Smooth muscle cell (in vitro differentiated cells): ENCODE measurements at regions not wholly inside any gene's neighbourhood (a gene's known extent, or its start where the extent isn't known, plus 50 kb on each side); places are given as distances from the start of the nearest gene placed in this dataset.

Experiments used
- DNase-seq: peaks from one replicate; lab custom pipeline; 2025; ENCODE audit not compliant: unreplicated experiment; lab: John Stamatoyannopoulos, UW
- H2AFZ ChIP-seq: fragments of 200-600 bp; sonication (generic); 2 replicates; pipeline ENCODE4 v1.6.0; 2016; ENCODE audit warnings: antibody characterized with exemption, low read depth, mild to moderate bottlenecking
- H3F3A ChIP-seq: fragments of 200-600 bp; sonication (generic); 2 replicates; pipeline ENCODE4 v1.6.0; 2017; ENCODE audit warnings: antibody characterized with exemption, low read depth
- H3K27ac ChIP-seq: fragments of 200-600 bp; sonication (generic); 2 replicates; pipeline ENCODE4 v1.5.1; 2016; ENCODE audit warnings: low read depth, mild to moderate bottlenecking
- H3K27me3 ChIP-seq: fragments of 200-600 bp; sonication (generic); 2 replicates; pipeline ENCODE4 v1.6.1; 2016; ENCODE audit warnings: low read depth, mild to moderate bottlenecking
- H3K36me3 ChIP-seq: fragments of 200-600 bp; sonication (generic); 2 replicates; pipeline ENCODE4 v1.5.1; 2016; ENCODE audit warnings: low read depth
- H3K4me1 ChIP-seq: fragments of 200-600 bp; sonication (generic); 2 replicates; pipeline ENCODE4 v1.5.1; 2016; ENCODE audit warnings: low read depth
- H3K4me2 ChIP-seq: fragments of 200-600 bp; sonication (generic); 2 replicates; pipeline ENCODE4 v1.6.0; 2016; ENCODE audit warnings: mild to moderate bottlenecking
- H3K4me3 ChIP-seq: fragments of 200-600 bp; sonication (generic); 2 replicates; pipeline ENCODE4 v1.5.1; 2016; ENCODE audit warnings: mild to moderate bottlenecking
- H3K79me2 ChIP-seq: fragments of 200-600 bp; sonication (generic); 2 replicates; pipeline ENCODE4 v1.6.0; 2016; ENCODE audit warnings: low read depth, mild to moderate bottlenecking
- H3K9ac ChIP-seq: fragments of 200-600 bp; sonication (generic); 2 replicates; pipeline ENCODE4 v1.6.0; 2016; ENCODE audit warnings: low read depth
- H3K9me3 ChIP-seq: fragments of 200-600 bp; sonication (generic); replicated peaks from 2 replicates; pipeline ENCODE4 v1.5.1; 2016; ENCODE audit warnings: low read depth
- H4K20me1 ChIP-seq: fragments of 200-600 bp; sonication (generic); 2 replicates; pipeline ENCODE4 v1.6.0; 2016; ENCODE audit warnings: low read depth
- WGBS: methylation state at CpG from one replicate; pipeline ENCODE4 v1.1.7; 2016; ENCODE audit warnings: low lambda C conversion rate; 5-methylcytosine and 5-hydroxymethylcytosine counted together
- TF ChIP-seq, protein P1 (sequence below): fragments of 200-600 bp; sonication (generic); IDR thresholded peaks from 2 replicates; pipeline ENCODE4 v1.5.1; 2017; ENCODE audit warnings: borderline replicate concordance, mild to moderate bottlenecking, antibody characterized with exemption; ENCODE audit not compliant: insufficient read depth, poor library complexity, severe bottlenecking

DNA sequence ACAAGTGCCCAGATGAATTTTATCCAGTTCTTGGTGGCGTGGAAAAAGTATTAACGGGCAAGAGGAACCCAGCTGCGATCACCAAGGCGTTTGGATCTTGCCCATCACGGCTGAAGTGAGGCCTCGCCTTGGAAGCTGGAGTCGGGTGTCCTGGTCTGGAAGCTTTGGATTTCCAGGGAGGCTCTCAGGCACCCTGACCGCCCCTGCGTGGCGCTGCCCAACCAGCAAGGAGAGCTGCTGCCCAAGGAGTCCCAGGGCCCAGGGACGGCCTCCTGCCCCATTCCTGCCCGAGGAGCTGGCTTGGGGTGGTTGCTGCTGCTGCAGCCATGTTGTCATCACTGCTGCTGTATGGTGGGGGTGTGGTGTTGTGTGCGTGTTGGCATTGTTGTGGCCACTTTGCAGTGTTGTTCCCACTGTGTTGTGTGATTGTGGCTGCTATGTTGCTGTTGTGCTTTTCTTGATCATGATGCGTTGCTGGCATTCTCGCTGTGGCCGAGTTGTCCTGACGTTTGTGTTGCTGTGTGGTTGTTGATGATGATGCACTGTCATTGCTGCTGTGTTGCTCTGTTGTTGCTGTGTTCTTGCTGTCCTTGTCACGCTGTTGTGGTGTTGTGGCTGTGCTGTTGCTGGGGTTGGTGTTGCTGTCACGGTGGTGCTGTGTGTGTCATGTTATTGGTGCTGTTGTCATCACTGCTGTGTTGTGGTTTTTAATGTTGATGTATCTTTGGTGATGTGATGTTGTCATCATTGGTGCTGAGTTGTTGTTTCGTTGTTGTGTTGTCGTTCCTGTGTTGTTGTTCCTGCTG is 318.8 kb downstream of the C16orf95 start:
- peaks cover 7% of the 10 kb centered on the region for H3F3A ChIP-seq
- 91% methylated on average over 21 of the region's 21 CpGs for WGBS
- H3K27ac ChIP-seq = no peak overlapping the region
- no peak overlapping the region for H3K4me2 ChIP-seq
- H3K27me3 ChIP-seq = peaks cover 5% of the 10 kb centered on the region
- no peak overlapping the region for H2AFZ ChIP-seq
- H3K36me3 ChIP-seq = no peaks in the 10 kb centered on the region
- TF ChIP-seq, protein P1, sequence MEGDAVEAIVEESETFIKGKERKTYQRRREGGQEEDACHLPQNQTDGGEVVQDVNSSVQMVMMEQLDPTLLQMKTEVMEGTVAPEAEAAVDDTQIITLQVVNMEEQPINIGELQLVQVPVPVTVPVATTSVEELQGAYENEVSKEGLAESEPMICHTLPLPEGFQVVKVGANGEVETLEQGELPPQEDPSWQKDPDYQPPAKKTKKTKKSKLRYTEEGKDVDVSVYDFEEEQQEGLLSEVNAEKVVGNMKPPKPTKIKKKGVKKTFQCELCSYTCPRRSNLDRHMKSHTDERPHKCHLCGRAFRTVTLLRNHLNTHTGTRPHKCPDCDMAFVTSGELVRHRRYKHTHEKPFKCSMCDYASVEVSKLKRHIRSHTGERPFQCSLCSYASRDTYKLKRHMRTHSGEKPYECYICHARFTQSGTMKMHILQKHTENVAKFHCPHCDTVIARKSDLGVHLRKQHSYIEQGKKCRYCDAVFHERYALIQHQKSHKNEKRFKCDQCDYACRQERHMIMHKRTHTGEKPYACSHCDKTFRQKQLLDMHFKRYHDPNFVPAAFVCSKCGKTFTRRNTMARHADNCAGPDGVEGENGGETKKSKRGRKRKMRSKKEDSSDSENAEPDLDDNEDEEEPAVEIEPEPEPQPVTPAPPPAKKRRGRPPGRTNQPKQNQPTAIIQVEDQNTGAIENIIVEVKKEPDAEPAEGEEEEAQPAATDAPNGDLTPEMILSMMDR = no peak
- no peaks in the 10 kb centered on the region for H3K79me2 ChIP-seq
- no peak overlapping the region for H3K4me3 ChIP-seq
- no peak overlapping the region for H3K9ac ChIP-seq
- DNase-seq = no peak
- H3K4me1 ChIP-seq = peaks cover 8% of the 10 kb centered on the region
- H3K9me3 ChIP-seq = no peaks in the 10 kb centered on the region
- no peaks in the 10 kb centered on the region for H4K20me1 ChIP-seq

- H3K4me2 ChIP-seq = no peak overlapping the region
- H3K27ac ChIP-seq = no peak overlapping the region
- TF ChIP-seq, protein P1 = no peak
- peaks cover 5% of the 10 kb centered on the region for H3K27me3 ChIP-seq
- no peaks in the 10 kb centered on the region for H4K20me1 ChIP-seq
- H3K4me1 ChIP-seq = peaks cover 4% of the 10 kb centered on the region
- no peak overlapping the region for H3K4me3 ChIP-seq
- H3K9ac ChIP-seq = no peak overlapping the region
- no peaks in the 10 kb centered on the region for H3F3A ChIP-seq
- H3K36me3 ChIP-seq = no peaks in the 10 kb centered on the region
- peaks cover 9% of the 10 kb centered on the region for H3K9me3 ChIP-seq
- no peak for DNase-seq
- WGBS = 75% methylated on average over 2 of the region's 2 CpGs
- no peak overlapping the region for H2AFZ ChIP-seq
- no peaks in the 10 kb centered on the region for H3K79me2 ChIP-seq
Observed at GRCh38 chr16:87000001-87000400, 317.2 kb downstream of the C16orf95 start.

- TF ChIP-seq, protein P1 = no peak
- H3F3A ChIP-seq = no peaks in the 10 kb centered on the region
- peaks cover 9% of the 10 kb centered on the region for H3K9me3 ChIP-seq
- no peak overlapping the region for H3K9ac ChIP-seq
- H3K4me1 ChIP-seq = no peaks in the 10 kb centered on the region
- H3K27ac ChIP-seq = no peak overlapping the region
- DNase-seq = no peak
- H3K36me3 ChIP-seq = no peaks in the 10 kb centered on the region
- H3K79me2 ChIP-seq = no peaks in the 10 kb centered on the region
- H4K20me1 ChIP-seq = no peaks in the 10 kb centered on the region
- H2AFZ ChIP-seq = no peak overlapping the region
- no peak overlapping the region for H3K4me3 ChIP-seq
- no peak overlapping the region for H3K4me2 ChIP-seq
- H3K27me3 ChIP-seq = peaks cover 5% of the 10 kb centered on the region
Observed at GRCh38 chr16:87002717-87003413, 314.3 kb downstream of the C16orf95 start.

DNA sequence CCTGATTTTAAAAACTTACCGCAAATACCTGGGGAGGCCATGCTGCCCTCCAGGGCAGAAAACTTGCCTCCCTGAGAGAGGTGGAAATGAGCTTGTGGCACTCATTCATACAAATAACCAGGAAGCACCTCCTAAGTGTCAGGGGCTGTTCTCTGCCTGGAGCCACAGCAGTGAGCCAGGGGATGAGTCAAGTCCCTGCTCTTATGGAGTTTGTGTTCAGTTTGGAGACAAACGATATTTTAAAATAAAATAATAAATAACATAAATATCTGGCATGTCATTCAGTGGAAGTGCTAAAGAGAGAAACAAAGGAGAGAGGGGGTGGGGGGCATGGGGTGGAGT is 313.8 kb downstream of the C16orf95 start:
- Histone ChIP-seq H3K4me3 (no peak overlapping the region), H3K4me2 (no peak overlapping the region), H2AFZ (no peak overlapping the region), H3K9me3 (peaks cover 9% of the 10 kb centered on the region), H3K27ac (no peak overlapping the region), H3K36me3 (no peaks in the 10 kb centered on the region), H3F3A (no peaks in the 10 kb centered on the region), H4K20me1 (no peaks in the 10 kb centered on the region), H3K79me2 (no peaks in the 10 kb centered on the region), H3K4me1 (no peaks in the 10 kb centered on the region), H3K9ac (no peak overlapping the region), H3K27me3 (peaks cover 5% of the 10 kb centered on the region)
- WGBS = 89% methylated on average over 2 of the region's 2 CpGs
- TF ChIP-seq, protein P1 = no peak
- no peak for DNase-seq
